Neural progenitor cell (in vitro differentiated cells): ENCODE measurements at regions not wholly inside any gene's neighbourhood (a gene's known extent, or its start where the extent isn't known, plus 50 kb on each side); places are given as distances from the start of the nearest gene placed in this dataset.

Experiments used
- EZH2 ChIP-seq: fragments of 200-600 bp; sonication (generic); IDR thresholded peaks from 2 replicates; pipeline ENCODE4 v1.6.1; 2017; ENCODE audit warnings: antibody characterized with exemption, mild to moderate bottlenecking, moderate library complexity
- EZH2phosphoT487 ChIP-seq: fragments of 200-600 bp; sonication (generic); IDR thresholded peaks from 2 replicates; pipeline ENCODE4 v1.6.1; 2017; ENCODE audit warnings: antibody characterized with exemption
- TF ChIP-seq, protein P1 (sequence below): fragments of 200-600 bp; sonication (generic); IDR thresholded peaks from 2 replicates; pipeline ENCODE4 v1.5.1; 2017; ENCODE audit warnings: antibody characterized with exemption, mild to moderate bottlenecking

DNA sequence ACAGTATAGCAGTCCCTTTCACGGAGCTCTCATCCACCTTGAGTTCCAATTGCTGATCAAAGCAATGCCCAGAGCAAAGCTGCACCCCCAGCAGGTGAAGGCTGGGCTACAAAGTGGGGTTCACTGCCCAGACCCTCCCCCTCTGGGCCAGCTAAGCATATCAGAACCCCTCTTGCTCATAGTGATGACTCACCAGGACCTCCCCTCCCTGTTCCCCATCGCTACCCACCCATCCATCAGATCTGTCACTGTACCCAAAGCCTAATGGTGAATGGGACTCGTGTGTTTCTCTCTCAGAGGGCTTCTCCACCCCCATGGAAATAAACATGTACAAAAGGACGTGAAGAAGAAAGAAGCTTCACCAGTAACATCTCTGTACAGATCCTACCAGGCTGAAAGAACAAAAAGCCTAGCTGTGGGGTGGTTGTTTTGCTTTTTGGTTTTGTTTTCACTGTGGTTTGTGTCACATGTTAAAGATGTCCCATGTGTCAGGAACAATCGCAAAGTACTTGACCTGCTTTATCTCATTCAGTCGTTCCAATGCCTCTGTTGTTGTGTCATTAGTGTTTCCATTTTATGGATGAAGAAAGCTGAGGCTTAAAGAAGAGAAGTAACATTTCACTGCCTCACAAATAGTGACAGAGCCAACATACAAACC is 518.5 kb downstream of the CD83 start:
- TF ChIP-seq, protein P1, sequence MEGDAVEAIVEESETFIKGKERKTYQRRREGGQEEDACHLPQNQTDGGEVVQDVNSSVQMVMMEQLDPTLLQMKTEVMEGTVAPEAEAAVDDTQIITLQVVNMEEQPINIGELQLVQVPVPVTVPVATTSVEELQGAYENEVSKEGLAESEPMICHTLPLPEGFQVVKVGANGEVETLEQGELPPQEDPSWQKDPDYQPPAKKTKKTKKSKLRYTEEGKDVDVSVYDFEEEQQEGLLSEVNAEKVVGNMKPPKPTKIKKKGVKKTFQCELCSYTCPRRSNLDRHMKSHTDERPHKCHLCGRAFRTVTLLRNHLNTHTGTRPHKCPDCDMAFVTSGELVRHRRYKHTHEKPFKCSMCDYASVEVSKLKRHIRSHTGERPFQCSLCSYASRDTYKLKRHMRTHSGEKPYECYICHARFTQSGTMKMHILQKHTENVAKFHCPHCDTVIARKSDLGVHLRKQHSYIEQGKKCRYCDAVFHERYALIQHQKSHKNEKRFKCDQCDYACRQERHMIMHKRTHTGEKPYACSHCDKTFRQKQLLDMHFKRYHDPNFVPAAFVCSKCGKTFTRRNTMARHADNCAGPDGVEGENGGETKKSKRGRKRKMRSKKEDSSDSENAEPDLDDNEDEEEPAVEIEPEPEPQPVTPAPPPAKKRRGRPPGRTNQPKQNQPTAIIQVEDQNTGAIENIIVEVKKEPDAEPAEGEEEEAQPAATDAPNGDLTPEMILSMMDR: no peak
- no peak for TF ChIP-seq EZH2
- TF ChIP-seq EZH2phosphoT487: no peak
